IgD-negative memory B cell (primary cell): ENCODE measurements at regions not wholly inside any gene's neighbourhood (a gene's known extent, or its start where the extent isn't known, plus 50 kb on each side); places are given as distances from the start of the nearest gene placed in this dataset.
"Not testable (repeated sequence)": the region's sequence is repeated elsewhere in the genome, so short reads cannot be mapped to it uniquely, and the experiment has no call there.

ENCODE experiments used
- H3K27ac Mint-ChIP-seq, 3 donors: one replicate each; pipeline ENCODE4 v1.8.0; 2020 to 2022; ENCODE audit warnings: mild to moderate bottlenecking in 3 of 3, mixed read lengths in 3 of 3, moderate library complexity in 1 of 3
- H3K27me3 Mint-ChIP-seq: one replicate; pipeline ENCODE4 v1.8.0; 2021; ENCODE audit warnings: mixed read lengths
- H3K36me3 Mint-ChIP-seq: one replicate; pipeline ENCODE4 v1.8.0; 2020; ENCODE audit warnings: mild to moderate bottlenecking, mixed read lengths
- H3K4me1 Mint-ChIP-seq, 3 donors: one replicate each; pipeline ENCODE4 v1.8.0; 2020 to 2022; ENCODE audit warnings: mixed read lengths in 3 of 3, mild to moderate bottlenecking in 1 of 3
- H3K4me3 Mint-ChIP-seq, 4 donors: one replicate each; pipeline ENCODE4 v1.8.0; 2020 to 2022; ENCODE audit warnings: mild to moderate bottlenecking in 4 of 4, mixed read lengths in 4 of 4, moderate library complexity in 3 of 4
- H3K9me3 Mint-ChIP-seq, 3 donors: one replicate each; pipeline ENCODE4 v1.8.0; 2020 to 2021; ENCODE audit warnings: mixed read lengths in 3 of 3, mild to moderate bottlenecking in 1 of 3

DNA sequence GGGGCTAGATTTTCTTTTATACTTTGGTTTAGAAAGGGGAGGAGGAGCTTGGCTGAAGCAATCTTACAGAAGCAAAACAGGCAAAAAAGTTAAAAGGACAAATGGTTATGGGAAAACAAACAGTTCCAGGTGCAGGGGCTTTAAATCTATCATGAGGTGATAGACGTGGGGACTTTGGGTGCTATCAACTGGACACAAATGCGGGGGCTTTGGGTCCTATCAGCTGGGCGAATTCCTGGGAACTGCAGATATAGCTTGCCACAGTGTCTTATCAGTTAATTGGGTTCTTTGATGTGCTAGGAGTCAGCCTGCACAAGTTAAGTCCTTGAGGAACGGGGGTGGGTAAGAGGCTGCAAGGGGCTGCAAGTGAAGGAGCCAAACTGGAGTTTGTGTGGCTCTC, 260.6 kb downstream of the TUBA3C start:
- Mint-ChIP-seq H3K9me3 (peaks cover 0 to 3% (median 0%) of the 10 kb centered on the region in 3 donors), H3K36me3 (no peaks in the 10 kb centered on the region), H3K4me3 (no peak overlapping the region), H3K27ac (no peak overlapping the region), H3K4me1 (no peaks in the 10 kb centered on the region), H3K27me3 (no peaks in the 10 kb centered on the region)

- H3K4me3 Mint-ChIP-seq, H3K27ac Mint-ChIP-seq, H3K27me3 Mint-ChIP-seq, H3K36me3 Mint-ChIP-seq, H3K4me1 Mint-ChIP-seq: not testable (repeated sequence)
- H3K9me3 Mint-ChIP-seq: peaks cover 1 to 10% (median 7%) of the 10 kb centered on the region in 3 donors
These were observed 276.5 kb downstream of the TUBA3C start for GRCh38 chr13:18905096-18905495.

DNA sequence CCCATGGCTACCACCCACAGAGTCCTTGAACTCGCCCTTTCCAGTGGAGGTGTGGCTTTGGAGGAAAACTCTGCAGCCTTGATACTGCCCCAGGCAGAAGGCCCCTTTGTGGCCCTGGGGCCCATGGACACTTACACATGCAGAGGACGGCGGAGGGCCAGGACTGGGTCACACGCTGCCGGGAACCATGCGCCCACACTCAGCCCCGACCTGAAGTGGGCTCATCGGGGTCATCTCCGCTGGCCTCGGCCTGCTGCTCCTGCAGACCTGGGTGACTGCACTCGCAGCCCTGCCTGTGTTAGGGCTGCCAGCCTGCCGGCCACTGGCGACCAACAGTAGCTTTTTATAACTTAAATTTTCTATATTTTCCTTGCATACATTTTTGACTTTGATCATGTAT, 286.2 kb downstream of the TUBA3C start:
- H3K4me3 Mint-ChIP-seq, H3K27me3 Mint-ChIP-seq: not testable (repeated sequence)

GRCh38 chr13:18891242-18891641, 290.4 kb downstream of the TUBA3C start:
- not testable (repeated sequence) for H3K4me3 Mint-ChIP-seq, H3K4me1 Mint-ChIP-seq, H3K27me3 Mint-ChIP-seq, H3K36me3 Mint-ChIP-seq, H3K27ac Mint-ChIP-seq
- H3K9me3 Mint-ChIP-seq: peaks cover 0 to 10% (median 5%) of the 10 kb centered on the region in 3 donors

More for the DNA sequence above, 286.2 kb downstream of the TUBA3C start:
- not testable (repeated sequence) for H3K36me3 Mint-ChIP-seq, H3K27ac Mint-ChIP-seq, H3K4me1 Mint-ChIP-seq
- H3K9me3 Mint-ChIP-seq: peaks cover 0 to 10% (median 3%) of the 10 kb centered on the region in 3 donors

DNA sequence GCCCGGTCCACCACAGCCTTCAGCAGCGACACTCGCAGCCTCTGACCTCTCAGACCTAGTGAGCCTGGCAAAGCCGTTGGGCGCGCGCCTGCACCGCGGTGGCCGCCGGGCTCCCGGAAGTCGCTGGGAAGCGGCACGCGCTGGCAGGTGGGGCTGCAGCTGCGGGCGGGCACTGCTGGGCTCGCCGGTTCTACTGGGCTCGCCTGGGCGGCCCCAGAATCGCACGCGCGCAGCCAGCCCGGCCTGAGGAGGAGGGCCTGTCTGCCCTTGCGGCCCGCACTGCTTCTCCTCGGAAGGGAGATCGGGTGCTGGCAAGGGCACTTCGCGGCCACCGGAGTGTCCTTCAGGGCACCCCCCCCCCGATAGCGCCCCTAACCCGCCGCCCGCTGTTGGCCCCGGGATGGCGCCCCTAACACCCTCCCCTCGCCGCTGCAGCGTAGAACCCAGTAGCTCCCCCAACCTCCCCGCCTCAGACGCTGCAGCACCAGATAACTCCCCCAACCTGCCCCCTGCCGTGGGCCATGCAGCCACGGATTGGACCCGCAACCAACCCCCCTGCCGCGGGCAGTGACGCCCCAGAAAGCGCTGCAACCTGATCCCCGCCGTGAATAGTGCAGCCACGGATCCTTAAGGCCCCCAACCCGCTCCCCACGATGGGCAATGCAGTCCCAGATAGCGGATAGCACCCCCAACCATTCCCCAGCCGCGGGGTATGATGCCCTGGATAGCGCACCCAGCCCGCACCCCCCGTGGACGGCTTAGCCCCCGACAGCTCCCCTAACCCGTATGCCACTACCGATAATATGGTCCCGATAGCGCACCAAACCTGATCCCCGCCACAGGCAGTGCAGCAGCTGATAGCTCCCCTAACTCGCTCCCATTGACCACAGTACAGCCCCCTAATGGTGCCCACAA, 306.5 kb downstream of the TUBA3C start:
- H3K4me1 Mint-ChIP-seq, H3K27ac Mint-ChIP-seq, H3K36me3 Mint-ChIP-seq, H3K27me3 Mint-ChIP-seq, H3K4me3 Mint-ChIP-seq, H3K9me3 Mint-ChIP-seq: not testable (repeated sequence)

GRCh38 chr13:18870557-18870956, 311.1 kb downstream of the TUBA3C start:
- not testable (repeated sequence) for H3K9me3 Mint-ChIP-seq, H3K4me3 Mint-ChIP-seq, H3K36me3 Mint-ChIP-seq, H3K27me3 Mint-ChIP-seq, H3K4me1 Mint-ChIP-seq, H3K27ac Mint-ChIP-seq

DNA sequence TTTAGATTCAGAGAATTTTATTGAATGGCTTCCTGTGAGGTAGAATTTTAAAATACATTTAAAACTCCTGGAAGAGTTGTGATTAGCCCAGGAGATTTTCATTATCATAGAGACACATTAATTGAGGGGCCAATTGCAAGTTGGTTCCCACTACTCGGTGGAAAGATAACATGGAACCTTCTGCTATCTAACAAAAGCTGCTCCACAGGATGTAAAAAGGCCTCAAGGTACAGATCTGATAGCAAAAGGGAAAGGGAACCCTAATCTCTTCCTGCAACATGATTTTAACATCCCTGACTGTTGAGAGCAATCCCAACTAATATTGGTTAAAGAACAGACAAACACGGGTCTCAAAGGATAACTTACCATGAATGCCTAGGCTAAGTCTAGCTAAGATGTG, 312.3 kb downstream of the TUBA3C start:
- not testable (repeated sequence) for H3K4me1 Mint-ChIP-seq, H3K27ac Mint-ChIP-seq, H3K9me3 Mint-ChIP-seq, H3K4me3 Mint-ChIP-seq, H3K27me3 Mint-ChIP-seq, H3K36me3 Mint-ChIP-seq

DNA sequence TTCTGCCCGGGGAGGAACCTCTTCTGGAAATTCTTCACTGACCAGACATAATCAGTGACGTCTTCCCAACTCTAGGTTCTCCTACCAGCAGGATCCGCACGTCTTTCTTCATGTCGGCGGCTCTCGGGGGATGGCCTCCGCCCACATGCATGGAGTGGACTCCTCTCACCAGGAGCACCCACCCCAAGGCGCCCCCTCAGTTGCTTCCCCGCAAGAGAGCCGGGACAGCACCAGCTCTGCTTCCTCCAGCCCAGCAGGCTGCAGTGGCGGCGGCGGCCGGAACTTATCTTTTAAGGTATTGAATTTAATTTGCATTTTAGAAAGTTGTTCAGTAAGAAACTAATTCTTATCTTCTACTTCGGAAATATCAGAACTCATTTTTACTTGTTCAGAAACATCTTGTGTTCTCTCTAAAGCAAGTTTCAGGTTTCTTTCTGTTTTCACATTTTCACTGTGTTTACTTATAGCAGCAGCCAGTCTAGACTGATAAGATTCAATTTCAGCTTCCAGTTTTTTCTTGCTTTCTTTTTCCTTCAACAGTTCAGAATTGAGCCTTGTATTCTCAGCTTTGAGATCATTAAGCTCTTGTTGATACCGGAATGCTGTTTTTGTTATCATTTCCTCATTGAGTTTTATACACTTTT, 343.5 kb downstream of the TUBA3C start:
- not testable (repeated sequence) for H3K9me3 Mint-ChIP-seq, H3K27ac Mint-ChIP-seq, H3K4me3 Mint-ChIP-seq, H3K4me1 Mint-ChIP-seq, H3K27me3 Mint-ChIP-seq, H3K36me3 Mint-ChIP-seq

GRCh38 chr13:18837179-18837745, 344.4 kb downstream of the TUBA3C start:
- not testable (repeated sequence) for H3K4me3 Mint-ChIP-seq, H3K4me1 Mint-ChIP-seq, H3K27ac Mint-ChIP-seq, H3K9me3 Mint-ChIP-seq, H3K27me3 Mint-ChIP-seq, H3K36me3 Mint-ChIP-seq

DNA sequence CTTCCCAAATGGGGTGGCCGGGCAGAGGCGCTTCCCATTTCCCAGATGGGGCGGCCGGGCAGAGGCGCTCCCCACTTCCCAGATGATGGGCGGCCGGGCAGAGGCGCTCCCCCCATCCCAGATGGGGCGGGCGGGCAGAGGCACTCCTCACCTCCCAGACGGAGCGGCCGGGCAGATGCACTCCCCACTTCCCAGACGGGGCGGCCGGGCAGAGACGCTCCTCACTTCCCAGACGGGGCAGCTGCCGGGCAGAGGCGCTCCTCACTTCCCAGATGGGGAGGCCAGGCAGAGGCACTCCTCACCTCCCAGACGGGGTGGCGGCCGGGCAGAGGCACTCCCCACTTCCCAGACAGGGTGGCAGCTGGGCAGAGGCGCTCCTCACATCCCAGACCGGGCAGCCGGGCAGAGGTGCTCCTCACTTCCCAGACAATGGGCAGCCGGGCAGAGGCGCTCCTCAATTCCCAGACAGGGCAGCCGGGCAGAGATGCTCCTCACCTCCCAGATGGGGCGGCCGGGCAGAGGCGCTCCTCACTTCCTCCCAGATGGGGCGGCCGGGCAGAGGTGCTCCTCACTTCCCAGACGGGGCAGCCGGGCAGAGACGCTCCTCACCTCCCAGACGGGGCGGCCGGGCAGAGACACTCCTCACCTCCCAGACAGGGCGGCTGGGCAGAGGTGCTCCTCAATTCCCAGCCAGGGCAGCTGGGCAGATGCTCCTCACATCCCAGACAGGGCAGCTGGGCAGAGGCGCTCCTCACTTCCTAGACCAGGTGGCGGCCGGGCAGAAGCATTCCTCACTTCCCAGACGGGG, 345.0 kb downstream of the TUBA3C start:
- not testable (repeated sequence) for H3K9me3 Mint-ChIP-seq, H3K4me1 Mint-ChIP-seq, H3K36me3 Mint-ChIP-seq, H3K27me3 Mint-ChIP-seq, H3K4me3 Mint-ChIP-seq, H3K27ac Mint-ChIP-seq

- H3K9me3 Mint-ChIP-seq, H3K4me3 Mint-ChIP-seq, H3K27ac Mint-ChIP-seq, H3K27me3 Mint-ChIP-seq, H3K4me1 Mint-ChIP-seq, H3K36me3 Mint-ChIP-seq: not testable (repeated sequence)
These were observed 345.9 kb downstream of the TUBA3C start for GRCh38 chr13:18835754-18836153.

DNA sequence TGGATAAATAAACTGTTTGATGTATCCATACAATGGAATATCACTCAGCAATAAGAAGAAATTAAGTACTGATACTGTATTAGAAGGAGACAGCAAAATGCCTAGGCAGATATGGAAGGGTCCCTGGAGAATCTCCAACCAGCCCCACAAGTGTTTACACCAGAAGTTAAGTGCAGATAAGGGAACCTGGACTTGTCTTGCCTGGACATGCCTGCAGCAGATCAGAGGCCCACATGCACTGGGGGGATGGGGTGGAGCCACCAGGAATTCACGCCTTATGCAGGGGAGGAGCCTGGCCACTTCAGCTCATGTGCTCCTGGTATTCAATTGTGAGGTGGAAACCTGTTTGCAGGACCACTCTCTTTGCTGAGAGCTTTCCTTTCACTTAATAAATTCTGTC, 356.9 kb downstream of the TUBA3C start:
- not testable (repeated sequence) for H3K27ac Mint-ChIP-seq, H3K27me3 Mint-ChIP-seq, H3K36me3 Mint-ChIP-seq, H3K9me3 Mint-ChIP-seq, H3K4me1 Mint-ChIP-seq, H3K4me3 Mint-ChIP-seq

DNA sequence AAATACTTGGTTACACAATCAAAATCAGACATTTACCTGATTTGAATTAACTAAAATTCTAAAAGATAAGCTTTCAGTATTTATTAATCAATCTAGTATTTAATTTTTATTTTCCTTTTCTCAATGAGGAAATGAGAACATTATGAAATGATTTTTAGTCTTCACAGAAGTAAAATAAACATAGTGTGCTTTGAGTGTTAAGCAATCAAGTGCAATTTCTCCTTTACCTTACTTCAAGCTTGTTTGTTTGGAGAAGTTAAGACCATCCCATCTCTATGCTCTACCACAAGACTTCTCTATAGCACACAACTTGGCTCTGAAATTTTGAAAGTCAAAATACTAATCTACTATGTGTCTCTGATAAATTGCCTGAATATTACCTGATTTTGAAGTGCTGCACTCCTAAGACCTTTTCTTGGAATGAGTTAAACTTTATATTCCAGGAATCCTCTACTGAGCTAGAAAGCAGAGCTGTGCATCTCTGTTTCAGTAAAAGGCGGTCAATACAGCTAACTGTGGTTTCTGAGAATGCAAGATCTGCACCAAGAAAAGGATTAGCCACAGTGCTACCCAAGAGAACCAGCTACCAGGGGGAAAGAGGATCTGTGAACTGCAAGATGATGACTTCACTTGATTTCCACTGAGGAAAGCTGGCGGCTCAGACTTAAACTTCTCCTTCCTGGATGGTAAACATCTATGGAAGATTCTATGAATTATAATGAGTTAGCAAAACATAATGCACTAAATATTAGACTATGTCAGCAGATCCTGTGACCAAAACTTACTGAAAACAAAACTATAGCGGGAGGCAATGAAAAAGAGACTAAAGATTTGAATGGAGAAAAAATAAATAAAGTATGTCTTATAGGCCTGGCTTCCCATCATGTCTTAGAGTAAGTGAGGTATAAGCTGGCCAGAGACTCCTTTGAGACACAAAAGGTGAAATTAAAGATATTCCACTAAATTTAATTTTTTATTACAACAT, 358.7 kb downstream of the TUBA3C start:
- H3K27me3 Mint-ChIP-seq, H3K4me1 Mint-ChIP-seq, H3K27ac Mint-ChIP-seq, H3K36me3 Mint-ChIP-seq, H3K9me3 Mint-ChIP-seq, H3K4me3 Mint-ChIP-seq: not testable (repeated sequence)

DNA sequence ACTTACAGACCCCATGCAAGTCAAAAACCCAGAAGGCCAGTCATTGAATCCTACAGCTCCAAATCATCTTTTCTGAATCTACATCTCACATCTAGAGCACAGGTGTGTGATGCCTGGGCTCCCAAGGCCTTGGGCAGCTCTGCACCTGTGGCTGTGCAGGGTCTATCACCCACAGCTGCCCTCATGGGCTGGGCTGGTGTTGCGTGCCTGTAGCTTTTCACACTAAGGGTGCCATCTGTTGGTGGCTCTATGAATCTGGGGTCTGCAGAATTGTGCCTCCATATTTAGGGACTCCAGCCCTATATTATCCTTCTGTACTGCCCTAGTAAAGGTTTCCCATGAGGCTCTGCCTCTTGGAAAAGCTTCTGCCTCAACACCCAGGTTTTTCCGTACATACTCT, 407.6 kb downstream of the TUBA3C start:
- H3K4me3 Mint-ChIP-seq, H3K9me3 Mint-ChIP-seq, H3K27me3 Mint-ChIP-seq, H3K27ac Mint-ChIP-seq, H3K36me3 Mint-ChIP-seq, H3K4me1 Mint-ChIP-seq: not testable (repeated sequence)
